ENCODE measurements at regions not wholly inside any gene's neighbourhood (a gene's known extent, or its start where the extent isn't known, plus 50 kb on each side); places are given as distances from the start of the nearest gene placed in this dataset.

DNA sequence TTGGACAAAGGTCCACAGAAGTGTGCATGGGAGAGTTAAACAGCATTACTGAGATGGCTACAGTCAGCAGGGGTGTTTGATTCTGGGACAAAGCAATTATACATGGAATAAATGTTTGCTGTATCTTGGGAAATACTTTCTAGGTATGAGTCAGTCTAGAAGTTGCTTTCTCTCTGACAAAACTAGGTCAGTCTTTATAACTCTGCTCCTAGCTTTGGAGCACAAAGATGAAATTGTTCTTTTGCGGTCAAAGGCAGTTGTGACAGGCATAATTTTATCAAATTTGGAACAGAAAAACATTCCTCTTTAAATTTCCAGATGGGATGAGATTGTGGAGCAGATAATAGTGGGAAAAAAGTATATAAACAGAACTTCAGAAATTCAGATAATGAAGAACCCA lies 1045.4 kb upstream of the MIR17HG start:
- H3K27ac ChIP-seq (ENCODE audit: low read depth in 1 of 2, low read length in 2 of 2): no peak overlapping the region
- no peaks in the 10 kb centered on the region for H3K9me3 ChIP-seq (ENCODE audit: control insufficient read depth in 4 of 4, low read length in 3 of 4)
- TF ChIP-seq, protein P1, sequence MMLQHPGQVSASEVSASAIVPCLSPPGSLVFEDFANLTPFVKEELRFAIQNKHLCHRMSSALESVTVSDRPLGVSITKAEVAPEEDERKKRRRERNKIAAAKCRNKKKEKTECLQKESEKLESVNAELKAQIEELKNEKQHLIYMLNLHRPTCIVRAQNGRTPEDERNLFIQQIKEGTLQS (IDR thresholded peaks at IDR 0.05): no peak
- TF ChIP-seq, protein P2, sequence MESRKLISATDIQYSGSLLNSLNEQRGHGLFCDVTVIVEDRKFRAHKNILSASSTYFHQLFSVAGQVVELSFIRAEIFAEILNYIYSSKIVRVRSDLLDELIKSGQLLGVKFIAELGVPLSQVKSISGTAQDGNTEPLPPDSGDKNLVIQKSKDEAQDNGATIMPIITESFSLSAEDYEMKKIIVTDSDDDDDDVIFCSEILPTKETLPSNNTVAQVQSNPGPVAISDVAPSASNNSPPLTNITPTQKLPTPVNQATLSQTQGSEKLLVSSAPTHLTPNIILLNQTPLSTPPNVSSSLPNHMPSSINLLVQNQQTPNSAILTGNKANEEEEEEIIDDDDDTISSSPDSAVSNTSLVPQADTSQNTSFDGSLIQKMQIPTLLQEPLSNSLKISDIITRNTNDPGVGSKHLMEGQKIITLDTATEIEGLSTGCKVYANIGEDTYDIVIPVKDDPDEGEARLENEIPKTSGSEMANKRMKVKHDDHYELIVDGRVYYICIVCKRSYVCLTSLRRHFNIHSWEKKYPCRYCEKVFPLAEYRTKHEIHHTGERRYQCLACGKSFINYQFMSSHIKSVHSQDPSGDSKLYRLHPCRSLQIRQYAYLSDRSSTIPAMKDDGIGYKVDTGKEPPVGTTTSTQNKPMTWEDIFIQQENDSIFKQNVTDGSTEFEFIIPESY (IDR thresholded peaks at IDR 0.05): no peak
- no peaks in the 10 kb centered on the region for H3K4me1 ChIP-seq (ENCODE audit: control insufficient read depth in 4 of 4, insufficient read depth in 4 of 4, low read length in 3 of 4)
- H3K9ac ChIP-seq (ENCODE audit: low read depth in 1 of 2, low read length in 2 of 2): no peak overlapping the region
- no peak overlapping the region for H3K4me3 ChIP-seq (ENCODE audit: low read depth in 1 of 3, low read length in 3 of 3)
- no peaks in the 10 kb centered on the region for H3K27me3 ChIP-seq (ENCODE audit: control insufficient read depth in 4 of 4, insufficient read depth in 4 of 4, low read length in 3 of 4)
- 77% methylated on average over 1 of the region's 1 CpG for WGBS
- no peaks in the 10 kb centered on the region for H3K36me3 ChIP-seq (ENCODE audit: control insufficient read depth in 4 of 4, insufficient read depth in 3 of 4, low read depth in 1 of 4, low read length in 3 of 4)
- DNase-seq (ENCODE audit: low spot score): no peak

DNA sequence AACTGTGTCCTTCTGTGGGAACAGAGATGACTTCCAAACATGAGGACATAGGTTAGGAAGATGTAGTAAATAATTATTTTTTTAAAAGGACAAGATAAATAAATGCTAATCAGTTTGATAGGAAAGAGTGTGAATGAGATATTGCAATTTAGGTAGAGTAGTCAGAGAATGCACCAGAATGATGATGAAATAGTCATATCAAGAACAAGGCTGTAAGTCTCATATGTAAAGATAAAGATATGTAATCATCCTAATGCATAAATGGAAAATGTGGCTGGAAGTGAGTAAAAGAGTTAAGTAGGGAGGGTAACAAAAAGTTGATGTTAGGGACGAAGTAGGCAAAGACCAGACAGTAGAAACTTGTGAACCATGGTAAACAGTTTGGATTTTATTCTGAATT lies 1041.7 kb upstream of the MIR17HG start:
- Histone ChIP-seq H3K9me3 (ENCODE audit: control insufficient read depth in 4 of 4, low read length in 3 of 4) (no peaks in the 10 kb centered on the region), H3K27me3 (ENCODE audit: control insufficient read depth in 4 of 4, insufficient read depth in 4 of 4, low read length in 3 of 4) (no peaks in the 10 kb centered on the region), H3K9ac (ENCODE audit: low read depth in 1 of 2, low read length in 2 of 2) (no peak overlapping the region), H3K36me3 (ENCODE audit: control insufficient read depth in 4 of 4, insufficient read depth in 3 of 4, low read depth in 1 of 4, low read length in 3 of 4) (no peaks in the 10 kb centered on the region), H3K27ac (ENCODE audit: low read depth in 1 of 2, low read length in 2 of 2) (no peak overlapping the region), H3K4me1 (ENCODE audit: control insufficient read depth in 4 of 4, insufficient read depth in 4 of 4, low read length in 3 of 4) (peaks cover 0 to 11% (median 3%) of the 10 kb centered on the region in 4 donors), H3K4me3 (ENCODE audit: low read depth in 1 of 3, low read length in 3 of 3) (no peak overlapping the region)
- WGBS: 82% methylated on average over 1 of the region's 1 CpG
- no peak for TF ChIP-seq YY1 (IDR thresholded peaks at IDR 0.05)
- TF ChIP-seq HNF4A (conservative IDR thresholded peaks at IDR 0.05): no peak
- TF ChIP-seq EGR1 (IDR thresholded peaks at IDR 0.05; ENCODE audit: low read depth in 2 of 2): no peak
- TF ChIP-seq TAF1 (conservative IDR thresholded peaks at IDR 0.05): no peak
- no peak for TF ChIP-seq SP1 (IDR thresholded peaks at IDR 0.05)
- TF ChIP-seq JUND (IDR thresholded peaks at IDR 0.05): no peak
- TF ChIP-seq, protein P3, sequence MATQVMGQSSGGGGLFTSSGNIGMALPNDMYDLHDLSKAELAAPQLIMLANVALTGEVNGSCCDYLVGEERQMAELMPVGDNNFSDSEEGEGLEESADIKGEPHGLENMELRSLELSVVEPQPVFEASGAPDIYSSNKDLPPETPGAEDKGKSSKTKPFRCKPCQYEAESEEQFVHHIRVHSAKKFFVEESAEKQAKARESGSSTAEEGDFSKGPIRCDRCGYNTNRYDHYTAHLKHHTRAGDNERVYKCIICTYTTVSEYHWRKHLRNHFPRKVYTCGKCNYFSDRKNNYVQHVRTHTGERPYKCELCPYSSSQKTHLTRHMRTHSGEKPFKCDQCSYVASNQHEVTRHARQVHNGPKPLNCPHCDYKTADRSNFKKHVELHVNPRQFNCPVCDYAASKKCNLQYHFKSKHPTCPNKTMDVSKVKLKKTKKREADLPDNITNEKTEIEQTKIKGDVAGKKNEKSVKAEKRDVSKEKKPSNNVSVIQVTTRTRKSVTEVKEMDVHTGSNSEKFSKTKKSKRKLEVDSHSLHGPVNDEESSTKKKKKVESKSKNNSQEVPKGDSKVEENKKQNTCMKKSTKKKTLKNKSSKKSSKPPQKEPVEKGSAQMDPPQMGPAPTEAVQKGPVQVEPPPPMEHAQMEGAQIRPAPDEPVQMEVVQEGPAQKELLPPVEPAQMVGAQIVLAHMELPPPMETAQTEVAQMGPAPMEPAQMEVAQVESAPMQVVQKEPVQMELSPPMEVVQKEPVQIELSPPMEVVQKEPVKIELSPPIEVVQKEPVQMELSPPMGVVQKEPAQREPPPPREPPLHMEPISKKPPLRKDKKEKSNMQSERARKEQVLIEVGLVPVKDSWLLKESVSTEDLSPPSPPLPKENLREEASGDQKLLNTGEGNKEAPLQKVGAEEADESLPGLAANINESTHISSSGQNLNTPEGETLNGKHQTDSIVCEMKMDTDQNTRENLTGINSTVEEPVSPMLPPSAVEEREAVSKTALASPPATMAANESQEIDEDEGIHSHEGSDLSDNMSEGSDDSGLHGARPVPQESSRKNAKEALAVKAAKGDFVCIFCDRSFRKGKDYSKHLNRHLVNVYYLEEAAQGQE (IDR thresholded peaks at IDR 0.05): no peak
- no peak for TF ChIP-seq NR2F2 (IDR thresholded peaks at IDR 0.05)
- no peak for TF ChIP-seq GABPA (IDR thresholded peaks at IDR 0.05 in 1 of 2, conservative IDR thresholded peaks at IDR 0.05 in 1 of 2)
- TF ChIP-seq FOXA2 (IDR thresholded peaks at IDR 0.05): no peak
- TF ChIP-seq, protein P2 (IDR thresholded peaks at IDR 0.05): no peak
- TF ChIP-seq, protein P4, sequence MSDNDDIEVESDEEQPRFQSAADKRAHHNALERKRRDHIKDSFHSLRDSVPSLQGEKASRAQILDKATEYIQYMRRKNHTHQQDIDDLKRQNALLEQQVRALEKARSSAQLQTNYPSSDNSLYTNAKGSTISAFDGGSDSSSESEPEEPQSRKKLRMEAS (IDR thresholded peaks at IDR 0.05): no peak
- TF ChIP-seq, protein P1 (IDR thresholded peaks at IDR 0.05): no peak
- TF ChIP-seq HNF4G (IDR thresholded peaks at IDR 0.05): no peak
- TF ChIP-seq FOXA1 (IDR thresholded peaks at IDR 0.05): no peak
- no peak for DNase-seq (ENCODE audit: low spot score)

All from liver (tissue), 7 donors.